Stimulated activated CD4-positive, alpha-beta T cell treated with anti-CD3 and anti-CD28 coated beads, Interleukin-4, amount 100 ng/mL, for 1 hour (primary cell): ENCODE measurements at regions not wholly inside any gene's neighbourhood (a gene's known extent, or its start where the extent isn't known, plus 50 kb on each side); places are given as distances from the start of the nearest gene placed in this dataset.

Source experiments
- DNase-seq: peaks from one replicate; pipeline ENCODE4 v3.0.0-alpha.2; 2020

DNA sequence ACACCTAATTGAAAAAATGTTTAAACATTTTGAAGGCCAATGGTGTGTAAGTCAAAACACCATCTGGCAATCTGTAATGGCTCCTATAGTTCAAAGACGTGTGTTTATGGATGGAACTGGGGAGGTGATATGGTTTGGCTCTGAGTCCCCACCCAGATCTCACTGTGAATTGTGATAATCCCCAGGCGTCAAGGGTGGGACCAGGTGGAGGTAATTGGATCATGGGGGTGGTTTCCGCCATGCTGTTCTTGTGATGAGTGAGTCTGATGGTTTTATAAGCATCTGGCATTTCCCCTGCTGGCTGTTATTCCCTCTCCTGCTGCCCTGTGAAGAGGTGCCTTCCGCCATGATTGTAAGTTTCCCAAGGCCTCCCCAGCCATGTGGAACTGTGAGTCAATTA lies 52.2 kb downstream of the ADRA2C start:
- DNase-seq: no peak

DNA sequence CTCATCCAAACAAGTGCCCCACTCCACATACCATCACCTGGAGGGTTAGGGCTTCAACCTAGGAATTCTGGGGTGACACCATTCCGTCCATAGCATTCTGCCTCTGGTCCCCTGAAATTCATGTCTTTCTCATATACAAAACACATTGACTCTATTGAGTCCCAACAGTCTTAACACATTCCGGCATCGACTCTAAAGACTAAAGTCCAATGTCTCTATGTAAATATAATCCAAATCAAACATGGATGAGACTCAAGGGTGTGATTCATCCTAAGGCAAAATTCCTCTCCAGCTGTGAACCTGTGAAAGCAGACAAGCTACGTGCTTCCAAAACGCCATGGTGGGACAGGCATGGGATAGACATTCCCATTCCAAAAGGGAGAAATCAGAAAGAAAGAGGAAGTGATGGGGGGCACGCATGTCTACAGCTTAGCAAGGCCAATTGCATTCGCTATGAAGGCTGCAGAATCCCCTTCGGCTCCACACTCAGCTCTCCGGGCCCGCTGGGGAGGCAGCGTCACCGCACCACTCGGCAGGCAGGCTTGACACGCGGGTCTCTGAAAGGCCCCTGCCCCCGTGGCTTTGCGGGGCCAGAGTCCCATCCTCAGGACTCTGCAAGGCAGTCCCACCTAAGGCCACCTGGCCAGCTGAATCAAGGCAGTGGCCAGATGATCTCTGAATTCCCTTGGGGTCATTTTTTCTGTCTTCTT lies 53.2 kb downstream of the ADRA2C start:
- no peak for DNase-seq

DNA sequence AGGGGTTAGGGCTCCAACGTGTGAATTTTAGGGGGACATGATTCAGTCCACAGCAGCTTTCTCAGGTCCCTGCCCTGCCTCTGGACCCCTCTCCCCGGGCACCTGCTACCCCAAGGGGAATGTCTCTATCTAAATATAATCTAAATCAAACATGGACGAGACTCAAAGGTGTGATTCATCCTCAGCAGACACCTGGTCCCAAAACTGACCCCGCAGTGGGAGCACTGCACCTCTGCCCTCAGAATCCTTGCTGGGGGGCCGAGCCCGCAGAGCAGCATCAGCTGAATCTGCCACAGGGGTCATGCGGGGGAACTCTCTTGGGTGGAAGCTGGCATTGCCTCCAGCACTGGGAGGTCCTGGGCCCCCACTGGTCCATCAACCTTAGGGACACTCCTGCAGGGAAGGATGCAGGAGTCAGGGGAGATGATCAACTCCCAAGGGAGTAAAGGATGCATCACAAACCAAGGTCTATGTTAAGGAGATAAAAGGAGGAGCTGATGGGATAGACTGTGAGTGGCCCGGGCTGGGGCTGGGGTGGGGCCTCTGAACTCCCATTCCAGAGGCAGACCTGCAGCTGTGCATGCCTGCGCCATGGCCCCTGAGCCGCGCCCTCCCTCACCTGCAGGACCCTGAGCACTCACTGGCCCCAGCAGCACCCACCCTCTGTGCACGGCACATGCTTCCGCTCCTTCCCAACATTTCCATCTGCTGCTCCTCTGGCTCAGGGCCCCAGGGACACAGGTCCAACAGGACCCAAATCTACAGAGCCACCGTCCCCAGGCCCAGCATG lies 54.0 kb downstream of the ADRA2C start:
- no peak for DNase-seq

DNA sequence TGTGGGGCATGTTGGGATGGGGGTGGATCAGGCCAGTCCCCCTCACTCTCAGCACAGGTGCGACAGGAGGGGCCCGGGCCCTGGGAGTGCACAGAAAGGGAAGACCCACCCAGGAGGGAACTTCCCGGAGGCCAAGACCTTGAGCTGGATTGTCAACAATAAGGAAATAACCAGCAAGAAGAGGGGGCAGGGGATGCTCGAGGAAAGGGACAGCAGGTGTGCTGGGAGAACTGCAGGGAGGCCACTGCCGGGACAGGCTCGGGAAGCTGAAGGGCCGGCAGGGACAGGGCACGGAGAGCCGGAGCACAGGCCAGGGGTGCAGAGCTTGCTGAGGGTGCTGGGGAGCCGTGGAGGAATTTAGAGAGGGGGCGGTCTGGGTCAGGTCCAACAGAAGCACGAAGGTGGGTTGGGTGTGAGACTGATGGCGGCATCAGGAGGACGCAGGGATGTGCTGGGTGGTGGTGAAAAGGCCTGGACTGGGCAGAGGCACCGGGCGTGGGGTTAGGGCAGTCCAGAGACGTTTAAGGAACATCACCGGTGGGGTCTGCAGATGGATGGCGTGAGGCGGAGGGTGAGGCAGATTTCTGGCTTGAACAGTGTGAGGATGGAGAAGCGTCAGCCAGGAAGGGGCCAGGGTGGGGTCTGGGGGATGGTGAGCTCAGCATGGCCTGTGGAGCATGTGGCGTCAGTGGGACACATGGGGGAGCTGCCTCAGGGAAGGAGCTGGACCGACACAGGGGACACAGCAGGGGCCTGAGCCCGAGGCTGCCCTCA lies 54.8 kb downstream of the ADRA2C start:
- DNase-seq: no peak

DNA sequence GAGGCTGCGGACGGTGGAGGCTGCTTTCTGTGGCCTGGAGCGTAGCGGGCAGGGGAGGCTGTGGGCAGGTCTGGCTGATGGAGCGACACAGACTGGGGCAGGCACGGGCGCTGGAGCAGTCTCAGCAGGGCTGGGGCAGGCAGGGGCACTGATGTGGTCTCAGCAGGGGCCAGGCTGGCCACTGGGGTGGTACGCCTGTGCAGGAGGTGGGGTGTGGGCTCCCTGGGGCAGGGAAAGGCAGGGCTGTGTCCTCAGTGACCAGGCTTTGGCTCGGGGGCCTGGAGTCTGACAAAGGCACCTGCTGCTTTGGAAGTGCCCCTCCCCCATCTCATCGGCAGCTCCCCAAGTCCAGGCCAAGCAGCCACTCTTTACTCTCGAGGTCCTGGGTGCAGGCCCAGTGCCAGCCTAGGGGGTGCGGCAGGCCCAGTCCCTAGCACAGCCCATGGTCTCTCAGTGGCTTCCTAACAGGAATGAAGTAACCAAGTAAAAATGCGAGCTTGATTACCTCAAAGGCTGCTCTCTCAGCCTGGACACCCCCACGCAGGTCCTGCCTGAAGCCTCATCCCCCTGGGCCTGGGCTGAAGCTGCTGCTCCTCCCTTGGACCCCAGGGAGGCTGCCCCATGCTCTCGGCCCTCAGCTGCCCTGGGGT lies 55.5 kb downstream of the ADRA2C start:
- no peak for DNase-seq

DNA sequence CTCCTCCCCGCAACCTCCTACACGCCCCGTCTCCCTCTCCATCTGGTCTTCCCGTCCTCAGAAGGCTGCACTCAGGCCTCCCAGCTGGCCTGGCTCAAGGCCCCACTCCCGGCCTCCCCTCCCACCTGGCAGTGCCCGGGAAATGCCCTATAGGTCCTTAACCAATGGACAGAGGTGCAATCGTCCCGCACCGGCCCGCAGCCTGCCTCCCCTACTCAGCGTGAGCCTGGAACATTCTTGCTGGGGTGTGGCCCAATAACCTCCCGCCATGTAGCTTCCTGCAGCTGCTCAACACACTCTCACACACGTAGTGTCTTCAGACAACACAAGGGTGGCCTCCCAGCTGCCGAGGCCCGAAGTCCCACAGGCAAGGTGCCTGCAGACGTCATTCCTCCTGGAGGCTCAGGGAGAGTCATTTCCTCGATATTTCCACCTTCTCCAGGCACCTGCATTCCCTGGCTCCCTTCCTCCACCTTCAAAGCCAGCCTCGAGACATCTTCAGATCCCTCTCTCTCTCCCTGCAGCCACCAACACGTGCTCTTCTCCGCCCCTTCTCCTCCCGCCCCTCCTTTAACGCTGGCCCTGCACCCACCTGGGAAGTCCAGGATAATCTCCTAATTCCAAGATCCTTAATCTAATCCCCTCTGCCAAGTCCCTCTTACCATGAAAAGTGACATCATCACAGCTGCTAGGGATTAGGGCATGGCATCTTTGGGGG lies 56.2 kb downstream of the ADRA2C start:
- DNase-seq: no peak

DNA sequence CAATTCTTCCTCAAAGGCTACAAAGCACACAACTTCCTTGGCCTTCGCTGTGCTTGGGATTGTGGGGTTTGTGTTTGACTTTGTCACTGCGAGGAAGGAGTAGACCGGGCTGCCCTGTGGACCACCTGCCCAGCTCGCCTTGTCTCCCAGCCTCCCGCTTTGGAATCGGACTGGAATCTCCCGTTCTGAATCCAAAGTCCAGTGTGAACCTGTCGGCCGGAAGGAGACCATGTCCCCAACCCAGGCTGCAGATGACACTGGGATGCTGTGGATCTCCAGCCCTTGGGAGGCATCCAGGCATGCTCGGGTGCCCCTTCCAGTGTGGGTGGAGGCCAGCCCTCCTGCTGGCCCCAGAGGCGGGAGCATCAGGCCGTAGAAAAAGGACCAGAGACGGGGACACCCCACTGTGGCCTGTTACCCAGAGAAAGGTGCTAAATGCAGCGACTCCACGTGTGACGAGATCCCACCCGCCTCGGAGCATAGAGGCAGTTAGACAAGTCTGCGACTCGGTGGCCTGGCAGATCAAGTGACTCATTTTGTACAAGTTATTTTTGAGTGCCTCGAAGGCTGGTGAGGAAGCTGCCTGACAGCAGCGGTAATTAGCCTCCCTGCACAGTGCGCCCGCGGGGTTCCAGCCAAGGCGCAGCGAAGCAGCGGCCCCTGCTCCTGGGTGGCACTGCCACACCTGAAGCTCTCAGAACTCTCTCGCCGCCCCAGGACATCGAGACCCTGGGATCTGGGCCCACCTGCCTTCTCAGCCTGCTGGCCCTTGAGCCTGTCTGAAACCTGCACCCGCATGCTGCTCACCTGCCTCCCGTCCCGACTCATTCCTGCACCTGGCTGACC lies 57.5 kb downstream of the ADRA2C start:
- DNase-seq: no peak

DNA sequence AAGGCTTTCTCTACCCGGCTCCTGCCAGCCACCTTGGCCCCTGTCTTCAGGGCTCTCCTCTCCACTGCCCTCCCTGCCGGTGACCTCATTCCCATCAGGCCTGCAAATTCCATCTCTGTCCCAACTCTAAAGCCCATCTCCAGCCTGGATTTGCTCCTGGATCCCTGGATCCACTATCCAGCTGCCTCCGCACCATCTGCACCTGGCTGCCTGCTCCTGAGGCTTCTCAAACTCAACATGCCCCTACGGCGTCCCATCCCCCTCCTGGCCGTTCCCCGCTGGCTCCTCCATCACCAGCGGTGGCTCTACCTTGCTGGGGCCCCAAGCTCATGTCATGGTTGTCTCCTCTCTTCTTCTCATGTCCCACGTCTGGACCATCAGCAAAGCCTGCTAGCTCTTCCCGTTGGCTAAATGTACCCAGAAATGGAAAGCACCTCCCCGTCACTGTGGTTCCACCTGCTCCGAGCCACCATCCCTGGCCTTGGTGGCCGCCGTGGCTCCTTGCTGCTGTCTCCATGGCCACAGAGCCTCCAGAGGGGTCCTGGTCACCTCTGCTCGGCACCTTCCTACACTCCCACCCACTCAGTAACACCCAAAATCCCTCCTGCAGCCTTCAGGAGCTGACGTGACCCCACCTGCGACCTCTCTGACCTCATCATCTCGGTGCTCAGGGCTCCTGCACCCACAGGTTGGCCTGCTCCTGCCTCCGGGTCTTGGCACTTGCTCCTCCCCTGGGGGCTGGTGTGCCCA lies 58.5 kb downstream of the ADRA2C start:
- DNase-seq: no peak

DNA sequence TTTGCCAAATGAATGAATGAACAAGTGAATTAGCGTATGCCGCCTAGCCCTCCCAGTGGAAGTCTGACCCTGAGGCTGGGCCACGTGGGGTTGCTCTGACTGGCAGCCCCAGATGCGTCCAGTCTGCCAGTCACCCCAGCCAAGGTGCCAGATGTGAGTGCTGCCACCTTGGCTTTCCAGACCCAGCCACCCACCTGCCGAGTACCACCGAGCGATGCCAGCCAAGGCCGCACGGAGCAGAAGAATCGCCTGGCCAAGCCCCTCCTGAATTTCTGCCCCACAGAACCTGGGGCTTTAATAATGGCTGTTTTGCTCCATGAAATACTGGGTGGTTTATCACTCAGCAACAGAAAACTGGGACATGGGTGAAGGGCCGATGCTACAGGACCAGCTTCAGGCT lies 59.3 kb downstream of the ADRA2C start:
- DNase-seq: no peak

DNA sequence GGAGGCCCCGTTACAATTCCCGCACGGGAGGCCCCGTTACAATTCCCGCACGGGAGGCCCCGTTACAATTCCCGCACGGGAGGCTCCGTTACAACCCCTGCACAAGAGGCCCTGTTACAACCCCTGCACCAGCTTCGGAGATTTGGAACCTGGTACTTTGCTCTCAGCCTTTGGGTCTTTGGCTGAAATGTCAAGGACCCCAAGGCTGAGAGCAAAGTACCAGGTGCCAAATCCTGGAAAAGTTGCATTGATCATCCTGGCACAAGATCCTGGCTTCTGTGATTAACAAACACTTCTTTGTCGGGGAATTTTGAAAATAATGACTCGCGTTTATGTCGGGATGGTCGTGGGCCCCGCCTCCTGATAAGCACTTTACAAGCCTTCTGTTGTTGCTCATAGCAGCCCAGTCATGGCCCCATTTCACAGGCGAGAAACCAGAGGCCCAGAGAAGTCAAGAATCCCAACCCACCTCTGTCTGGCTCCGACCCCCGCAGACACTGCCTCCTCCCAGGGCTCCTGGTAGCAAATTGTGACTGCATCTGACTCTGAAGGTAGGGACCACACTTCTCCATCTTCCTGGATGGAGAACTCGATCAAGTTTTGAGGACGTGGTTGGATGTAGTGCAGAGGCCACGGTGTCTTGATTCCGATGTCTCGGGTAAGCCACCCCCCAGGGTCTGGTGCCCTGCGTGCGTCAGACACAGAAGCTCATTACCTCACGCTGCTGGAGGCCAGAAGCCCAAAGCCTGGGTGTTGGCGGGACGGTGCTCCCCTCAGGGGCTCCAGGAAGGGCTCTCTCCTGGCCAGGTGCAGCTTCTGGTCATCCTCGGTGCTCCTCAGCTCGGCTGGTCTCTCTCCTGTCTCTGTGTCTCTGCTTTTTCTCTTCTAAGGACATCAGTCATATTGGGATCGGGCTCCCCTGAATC lies 60.3 kb downstream of the ADRA2C start:
- no peak for DNase-seq

DNA sequence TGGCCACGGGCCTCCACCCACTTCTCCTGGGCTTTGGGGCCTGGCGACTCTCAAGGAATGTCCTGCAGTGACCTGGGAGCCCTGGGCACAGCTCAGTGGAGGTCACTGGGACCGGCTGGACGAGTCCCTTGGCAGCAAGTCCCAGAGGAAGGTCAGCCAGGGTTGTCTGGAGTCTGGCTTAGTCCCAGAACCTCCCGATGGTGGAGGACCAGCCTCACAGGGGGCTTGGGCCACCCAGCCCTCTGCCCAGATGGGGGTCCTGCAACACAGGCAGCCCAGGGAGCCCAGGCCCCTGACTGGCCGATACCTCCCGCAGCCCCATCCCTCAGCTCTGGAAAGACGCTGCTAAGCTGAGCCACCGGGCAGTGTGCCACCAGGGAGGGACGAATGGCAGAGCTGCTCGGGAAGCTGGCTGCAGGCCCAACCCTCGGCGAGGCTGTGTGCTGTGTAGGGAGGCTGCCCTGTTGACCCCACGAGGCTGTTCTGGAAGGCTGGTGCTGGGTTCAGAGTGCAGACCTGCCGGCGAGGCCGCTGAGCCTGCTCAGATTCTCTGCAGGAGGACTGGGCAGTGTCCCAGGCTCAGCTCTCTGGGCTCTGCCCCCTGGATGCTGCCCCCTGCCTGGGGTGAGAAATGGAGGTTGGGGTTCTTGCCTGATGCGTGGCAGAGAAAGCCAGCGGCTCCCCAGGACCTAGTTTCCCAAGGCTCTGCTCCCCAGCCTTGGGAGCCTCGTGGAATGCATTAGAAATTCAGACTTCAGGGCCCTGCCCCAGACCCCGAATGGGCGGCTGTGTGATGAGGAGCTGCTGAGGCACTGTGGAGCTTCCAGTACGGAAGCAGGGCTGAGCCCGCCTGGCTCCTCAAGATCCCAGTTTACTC lies 61.7 kb downstream of the ADRA2C start:
- no peak for DNase-seq

DNA sequence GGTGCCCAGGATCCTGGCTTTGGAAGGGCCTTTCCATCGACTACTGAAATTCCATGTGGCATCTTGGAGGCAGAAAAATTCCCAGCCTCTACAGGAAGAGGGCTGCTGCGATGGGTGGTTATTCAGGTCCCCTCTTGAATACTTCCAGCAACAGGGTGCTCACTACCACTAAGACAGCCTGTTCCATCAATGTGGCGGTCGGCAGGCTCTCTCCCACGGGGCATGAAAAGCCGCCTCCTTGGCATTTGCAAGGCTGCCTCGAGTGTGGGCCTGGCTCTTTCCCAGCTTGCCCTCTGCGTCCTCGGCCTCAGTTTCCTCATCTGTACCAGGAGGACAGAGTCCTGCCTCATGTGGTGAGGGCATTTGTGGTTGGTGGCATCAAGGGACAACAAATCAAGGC lies 62.4 kb downstream of the ADRA2C start:
- no peak for DNase-seq

DNA sequence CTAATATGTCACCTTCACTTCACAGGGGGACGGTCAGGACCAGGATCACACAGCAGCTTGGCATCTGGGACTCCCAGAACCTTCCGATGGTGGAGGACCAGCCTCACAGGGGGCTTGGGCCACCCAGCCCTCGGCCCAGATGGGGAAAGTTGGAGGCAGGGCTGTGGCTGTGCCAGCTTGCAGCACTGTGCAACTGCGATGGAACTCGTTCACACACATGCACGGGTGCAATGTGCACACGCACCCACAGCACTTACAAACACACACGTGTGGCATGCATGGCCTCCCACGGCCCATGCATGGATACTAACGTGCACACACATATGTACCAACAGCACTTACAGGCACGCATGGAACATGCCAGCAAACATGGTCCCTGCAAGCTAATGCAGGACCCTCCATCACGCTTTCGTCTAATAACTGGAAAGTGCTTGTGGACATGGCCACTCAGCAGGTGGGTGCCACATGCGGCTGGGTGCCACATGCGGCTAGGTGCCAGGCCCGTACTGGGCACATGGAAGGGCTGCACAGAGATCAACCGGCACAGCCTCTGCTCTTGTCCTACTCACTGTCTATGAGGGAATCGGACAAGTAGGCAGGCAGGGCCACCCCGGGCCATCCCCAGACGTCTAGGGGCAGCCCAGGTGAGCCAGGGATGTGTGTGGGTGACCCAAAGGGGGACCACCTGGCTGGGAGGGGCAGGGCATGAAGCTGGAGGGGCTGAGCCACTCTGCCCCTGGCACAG lies 63.2 kb downstream of the ADRA2C start:
- no peak for DNase-seq

DNA sequence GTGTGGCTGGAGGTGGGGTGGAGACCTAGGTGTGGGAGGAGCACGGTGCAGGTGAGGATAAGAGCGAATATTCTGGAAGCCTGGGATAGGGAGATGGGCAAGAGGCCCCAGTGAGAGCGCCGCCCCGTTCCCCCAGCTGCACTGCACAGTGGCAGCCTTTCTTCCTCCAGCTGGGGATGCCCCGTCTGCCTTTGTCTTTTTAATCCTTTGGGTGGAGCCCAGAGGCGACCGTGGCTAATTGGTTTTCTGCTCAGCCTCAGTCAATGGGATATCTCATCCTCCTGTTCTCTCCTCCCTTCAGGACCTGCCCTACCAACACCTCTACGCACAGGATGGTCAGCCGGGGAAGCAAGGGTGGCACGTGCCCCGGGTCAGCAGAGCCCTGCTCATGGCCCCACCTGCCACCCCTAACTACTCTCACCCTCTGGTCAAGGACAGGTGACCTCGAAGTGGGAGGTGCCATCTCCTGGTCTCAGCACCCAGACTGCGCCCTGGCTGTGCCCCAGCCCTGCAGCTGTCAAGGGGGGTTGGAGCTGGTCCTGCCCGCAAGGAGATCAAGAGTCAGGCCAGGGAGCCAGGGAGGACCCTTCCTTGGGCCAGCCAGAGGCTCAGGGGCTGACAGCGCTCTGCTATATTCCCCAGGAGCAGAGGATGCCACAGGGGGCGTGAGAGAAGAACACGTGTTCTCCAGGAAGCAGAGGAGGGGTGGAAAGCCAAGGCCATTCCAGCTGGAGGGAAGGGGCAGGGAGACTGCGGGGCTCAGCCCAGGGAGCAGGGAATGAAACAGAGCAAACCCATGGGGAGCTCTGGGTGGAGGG lies 64.0 kb downstream of the ADRA2C start:
- no peak for DNase-seq

DNA sequence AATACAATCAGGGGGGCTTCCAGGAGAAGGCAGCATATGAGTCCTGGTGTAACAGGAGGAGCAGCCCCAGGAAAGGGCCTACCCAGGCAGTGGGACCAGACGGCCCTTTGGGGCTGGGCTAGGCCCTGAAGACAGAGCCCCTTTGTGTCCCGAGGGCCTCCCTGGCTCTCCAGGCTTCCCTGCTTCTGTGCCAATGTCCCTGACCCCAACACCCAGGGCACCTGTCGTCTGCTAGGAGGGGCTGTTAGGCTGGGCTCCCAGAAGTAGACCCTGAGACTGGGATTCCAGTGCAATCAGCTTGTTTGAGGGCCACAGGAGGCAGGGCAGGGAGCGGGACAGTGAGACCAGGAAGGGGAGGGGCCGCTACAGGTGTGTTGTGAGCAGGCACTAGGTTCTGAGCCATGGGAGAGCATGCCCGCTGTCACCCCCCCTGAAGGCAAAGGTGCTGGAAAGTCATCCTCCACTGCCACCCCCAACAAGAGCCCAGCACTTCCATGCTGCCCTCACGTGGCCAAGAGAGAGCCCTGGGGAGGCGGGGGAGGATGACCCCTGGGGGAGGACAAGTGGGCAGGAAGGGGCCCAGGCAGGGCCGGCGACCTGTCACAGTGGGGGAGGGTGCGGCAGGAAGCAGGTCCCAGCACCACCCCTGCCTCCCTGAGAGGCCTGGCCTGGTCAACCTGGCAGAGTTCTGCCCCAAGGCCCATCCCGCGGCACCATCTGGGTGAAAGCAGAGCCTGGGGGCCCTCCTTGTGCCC lies 64.8 kb downstream of the ADRA2C start:
- no peak for DNase-seq

DNA sequence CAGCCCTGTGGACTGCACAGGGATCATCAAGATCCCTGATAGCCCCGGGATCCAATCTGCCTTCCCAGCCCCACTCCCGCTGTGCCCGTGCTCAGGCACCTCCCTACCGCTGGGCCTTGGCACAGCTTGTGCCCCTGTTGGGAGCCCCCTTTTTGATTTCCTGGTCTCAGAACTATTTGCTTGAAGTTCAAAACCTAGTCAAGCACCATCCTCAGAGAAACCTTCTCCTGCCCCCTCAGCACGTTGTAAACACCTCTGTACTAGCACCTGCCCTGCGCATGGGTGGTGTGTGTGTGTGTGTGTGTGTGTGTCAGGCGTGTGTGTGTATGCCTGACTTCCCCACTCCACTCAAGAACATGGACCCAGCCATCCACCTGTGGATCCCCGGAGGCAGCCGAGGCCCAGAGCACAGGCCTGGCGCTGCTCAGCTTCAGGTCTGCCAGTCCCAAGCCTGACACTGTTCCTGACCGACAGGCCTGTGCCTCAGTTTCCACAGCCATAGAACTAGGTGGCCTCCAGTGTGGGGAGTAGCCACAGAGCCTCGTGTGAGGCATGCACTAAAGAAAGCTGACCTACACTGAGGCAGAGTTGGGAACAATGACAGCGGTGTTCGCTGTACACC lies 65.5 kb downstream of the ADRA2C start:
- no peak for DNase-seq
